Tibial nerve (tissue), 4 donors: ENCODE measurements at regions not wholly inside any gene's neighbourhood (a gene's known extent, or its start where the extent isn't known, plus 50 kb on each side); places are given as distances from the start of the nearest gene placed in this dataset.

Experiments
- CTCF ChIP-seq, 5 experiments: fragments of 200-600 bp in 3 of 5; fragments of 450-650 bp in 2 of 5; sonication (generic) in 3 of 5; IDR thresholded peaks; one replicate each; pipeline ENCODE4 v1.5.1; 2016 to 2019; ENCODE audit warnings: antibody characterized with exemption in 5 of 5, mild to moderate bottlenecking in 3 of 5, moderate library complexity in 2 of 5
- EP300 ChIP-seq, 2 donors: sonication (generic); formaldehyde crosslinking; IDR thresholded peaks; one replicate each; pipeline ENCODE4 v1.6.1; 2017; ENCODE audit warnings: antibody characterized with exemption in 2 of 2, mild to moderate bottlenecking in 1 of 2
- POLR2A ChIP-seq, 2 donors: fragments of 450-650 bp; IDR thresholded peaks; one replicate each; pipeline ENCODE4 v1.6.1; 2017; ENCODE audit warnings: antibody characterized with exemption in 2 of 2, mild to moderate bottlenecking in 2 of 2, moderate library complexity in 2 of 2

DNA sequence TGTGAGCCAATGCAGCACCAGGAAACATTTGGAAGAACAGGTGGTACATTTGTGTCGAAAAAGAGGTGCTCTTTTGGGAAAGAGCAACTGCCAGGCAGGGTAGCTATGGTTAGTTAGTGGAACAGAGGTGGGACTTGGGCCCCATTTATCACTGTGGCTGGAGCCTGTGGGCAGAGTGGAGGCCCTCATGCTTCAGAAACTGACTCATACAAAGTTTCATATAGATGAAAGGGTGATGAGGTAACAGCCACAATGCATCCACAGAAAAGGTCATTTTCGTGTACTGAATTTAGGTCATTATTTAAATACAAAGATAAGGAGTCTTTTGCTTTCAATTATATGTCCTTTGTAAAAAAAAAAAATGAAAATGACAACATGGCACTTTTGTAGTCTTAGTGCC, 76.4 kb upstream of the HS3ST5 start:
- TF ChIP-seq CTCF (IDR thresholded peaks at IDR 0.05) (no peak), POLR2A (IDR thresholded peaks at IDR 0.05) (no peak), EP300 (IDR thresholded peaks at IDR 0.05) (no peak)
